MV-4-11 (cell line): ENCODE measurements at regions not wholly inside any gene's neighbourhood (a gene's known extent, or its start where the extent isn't known, plus 50 kb on each side); places are given as distances from the start of the nearest gene placed in this dataset.
A peak's percentile ranks its signal among the peaks of the same experiment; 100 is the strongest.
"Not testable (repeated sequence)": the region's sequence is repeated elsewhere in the genome, so short reads cannot be mapped to it uniquely, and the experiment has no call there.

Experiments
- DNase-seq: peaks from one replicate; lab custom pipeline; 2025; lab: John Stamatoyannopoulos, UW

GRCh38 chrX:95771198-95771597 is 913.4 kb upstream of the DIAPH2 start:
- not testable (repeated sequence) for DNase-seq

GRCh38 chrX:95791876-95792275 is 892.8 kb upstream of the DIAPH2 start:
- DNase-seq, result no peak

- no peak for DNase-seq
These were observed 887.3 kb upstream of the DIAPH2 start for GRCh38 chrX:95797344-95797743.

GRCh38 chrX:95823796-95824195 is 860.8 kb upstream of the DIAPH2 start:
- no peak for DNase-seq

- no peak for DNase-seq
These were observed 849.4 kb upstream of the DIAPH2 start for GRCh38 chrX:95835223-95835622.

- DNase-seq, result no peak
These were observed 848.1 kb upstream of the DIAPH2 start for GRCh38 chrX:95836517-95836916.

GRCh38 chrX:95841863-95842262 is 842.8 kb upstream of the DIAPH2 start:
- no peak for DNase-seq

- DNase-seq, result peak; percentile 72
These were observed 824.5 kb upstream of the DIAPH2 start for GRCh38 chrX:95860127-95860526.

- no peak for DNase-seq
These were observed 809.0 kb upstream of the DIAPH2 start for GRCh38 chrX:95875661-95876060.

GRCh38 chrX:95878874-95879273 is 805.8 kb upstream of the DIAPH2 start:
- no peak for DNase-seq

- DNase-seq, result no peak
These were observed 800.5 kb upstream of the DIAPH2 start for GRCh38 chrX:95884186-95884585.

- no peak for DNase-seq
These were observed 799.6 kb upstream of the DIAPH2 start for GRCh38 chrX:95885074-95885473.

- DNase-seq, result no peak
These were observed 795.4 kb upstream of the DIAPH2 start for GRCh38 chrX:95889279-95889678.

GRCh38 chrX:95893636-95894035 is 791.0 kb upstream of the DIAPH2 start:
- DNase-seq, result no peak

- peak; percentile 5 for DNase-seq
These were observed 781.2 kb upstream of the DIAPH2 start for GRCh38 chrX:95903490-95903889.

- DNase-seq, result no peak
These were observed 780.7 kb upstream of the DIAPH2 start for GRCh38 chrX:95903975-95904374.

- DNase-seq, result no peak
These were observed 777.6 kb upstream of the DIAPH2 start for GRCh38 chrX:95907081-95907480.

- DNase-seq, result no peak
These were observed 773.6 kb upstream of the DIAPH2 start for GRCh38 chrX:95911062-95911461.

- DNase-seq, result no peak
These were observed 765.0 kb upstream of the DIAPH2 start for GRCh38 chrX:95919605-95920004.

GRCh38 chrX:95945528-95945927 is 739.1 kb upstream of the DIAPH2 start:
- no peak for DNase-seq

- no peak for DNase-seq
These were observed 735.1 kb upstream of the DIAPH2 start for GRCh38 chrX:95949588-95949987.

GRCh38 chrX:95950679-95951078 is 734.0 kb upstream of the DIAPH2 start:
- no peak for DNase-seq

- DNase-seq, result no peak
These were observed 731.1 kb upstream of the DIAPH2 start for GRCh38 chrX:95953564-95953963.

GRCh38 chrX:95956745-95957144 is 727.9 kb upstream of the DIAPH2 start:
- DNase-seq, result no peak
